ENCODE measurements at regions not wholly inside any gene's neighbourhood (a gene's known extent, or its start where the extent isn't known, plus 50 kb on each side); places are given as distances from the start of the nearest gene placed in this dataset.

- Histone ChIP-seq H3K36me3 (no peaks in the 10 kb centered on the region), H3K4me3 (no peak overlapping the region), H3K4me1 (peaks cover 9% of the 10 kb centered on the region), H3K4me2 (no peak overlapping the region), H4K20me1 (ENCODE audit: low read depth) (no peaks in the 10 kb centered on the region), H3K79me2 (ENCODE audit: low read depth) (no peaks in the 10 kb centered on the region), H3K27me3 (no peaks in the 10 kb centered on the region), H3K27ac (no peak overlapping the region), H3K9ac (no peak overlapping the region), H2AFZ (replicated peaks) (no peak overlapping the region), H3K9me3 (ENCODE audit: low read depth) (no peaks in the 10 kb centered on the region), H3F3A (ENCODE audit: low read depth) (no peaks in the 10 kb centered on the region)
- TF ChIP-seq, protein P1, sequence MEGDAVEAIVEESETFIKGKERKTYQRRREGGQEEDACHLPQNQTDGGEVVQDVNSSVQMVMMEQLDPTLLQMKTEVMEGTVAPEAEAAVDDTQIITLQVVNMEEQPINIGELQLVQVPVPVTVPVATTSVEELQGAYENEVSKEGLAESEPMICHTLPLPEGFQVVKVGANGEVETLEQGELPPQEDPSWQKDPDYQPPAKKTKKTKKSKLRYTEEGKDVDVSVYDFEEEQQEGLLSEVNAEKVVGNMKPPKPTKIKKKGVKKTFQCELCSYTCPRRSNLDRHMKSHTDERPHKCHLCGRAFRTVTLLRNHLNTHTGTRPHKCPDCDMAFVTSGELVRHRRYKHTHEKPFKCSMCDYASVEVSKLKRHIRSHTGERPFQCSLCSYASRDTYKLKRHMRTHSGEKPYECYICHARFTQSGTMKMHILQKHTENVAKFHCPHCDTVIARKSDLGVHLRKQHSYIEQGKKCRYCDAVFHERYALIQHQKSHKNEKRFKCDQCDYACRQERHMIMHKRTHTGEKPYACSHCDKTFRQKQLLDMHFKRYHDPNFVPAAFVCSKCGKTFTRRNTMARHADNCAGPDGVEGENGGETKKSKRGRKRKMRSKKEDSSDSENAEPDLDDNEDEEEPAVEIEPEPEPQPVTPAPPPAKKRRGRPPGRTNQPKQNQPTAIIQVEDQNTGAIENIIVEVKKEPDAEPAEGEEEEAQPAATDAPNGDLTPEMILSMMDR (IDR thresholded peaks at IDR 0.05) = no peak
- TF ChIP-seq EZH2 (IDR thresholded peaks at IDR 0.05) (no peak), EZH2phosphoT487 (IDR thresholded peaks at IDR 0.05) (no peak)
- no peak for DNase-seq (ENCODE audit: low spot score)
- Mint-ChIP-seq H3K9me3 (no peaks in the 10 kb centered on the region), H3K27me3 (ENCODE audit: insufficient read depth, low read depth) (no peaks in the 10 kb centered on the region), H3K4me1 (peaks cover 13% of the 10 kb centered on the region), H3K4me3 (no peak overlapping the region), H3K27ac (no peak overlapping the region), H3K36me3 (no peaks in the 10 kb centered on the region)
Observed at GRCh38 chr10:63766745-63767137, 245.5 kb downstream of the REEP3 start.

DNA sequence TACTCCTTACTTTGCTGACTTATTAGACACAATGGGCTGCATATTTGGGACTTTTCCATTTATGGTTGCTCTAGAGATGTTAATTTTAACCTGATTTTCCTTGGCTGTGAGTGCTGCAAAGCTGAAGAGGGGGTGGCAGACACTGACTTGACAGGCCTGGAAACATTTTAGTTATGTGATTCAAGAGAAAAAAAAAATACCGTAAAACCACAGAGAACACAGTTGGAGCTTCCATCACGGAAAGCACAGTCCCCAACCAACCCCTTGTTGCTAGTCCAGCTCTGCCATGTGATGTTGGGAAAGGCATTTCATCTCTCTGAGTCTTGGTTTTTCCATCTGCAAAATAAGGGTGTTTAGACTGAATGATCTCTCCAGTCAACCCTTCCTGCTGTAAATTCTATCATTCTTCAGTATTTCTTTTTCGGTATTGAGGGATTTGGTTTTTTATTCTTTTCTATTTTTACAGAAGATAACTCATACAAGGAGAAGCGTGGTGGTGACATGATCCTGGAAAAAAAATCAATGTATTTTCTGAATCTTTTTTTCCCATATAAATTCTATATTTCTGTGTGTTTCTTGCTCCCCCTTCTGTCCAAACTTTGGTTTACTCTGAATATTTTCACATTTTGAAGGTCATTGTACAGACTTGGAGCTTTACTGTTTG is 246.1 kb downstream of the REEP3 start:
- Histone ChIP-seq H2AFZ (replicated peaks) (no peak overlapping the region), H3K4me2 (no peak overlapping the region), H3K36me3 (no peaks in the 10 kb centered on the region), H3K9ac (no peak overlapping the region), H3K79me2 (ENCODE audit: low read depth) (no peaks in the 10 kb centered on the region), H3K27ac (no peak overlapping the region), H3F3A (ENCODE audit: low read depth) (no peaks in the 10 kb centered on the region), H3K4me1 (peaks cover 9% of the 10 kb centered on the region), H3K4me3 (no peak overlapping the region), H4K20me1 (ENCODE audit: low read depth) (no peaks in the 10 kb centered on the region), H3K27me3 (no peaks in the 10 kb centered on the region), H3K9me3 (ENCODE audit: low read depth) (no peaks in the 10 kb centered on the region)
- TF ChIP-seq, protein P1 (IDR thresholded peaks at IDR 0.05) = peak; percentile 51
- no peak for TF ChIP-seq EZH2phosphoT487 (IDR thresholded peaks at IDR 0.05)
- no peaks in the 10 kb centered on the region for H3K27me3 Mint-ChIP-seq (ENCODE audit: insufficient read depth, low read depth)
- no peaks in the 10 kb centered on the region for H3K9me3 Mint-ChIP-seq
- H3K36me3 Mint-ChIP-seq = no peaks in the 10 kb centered on the region
- H3K4me1 Mint-ChIP-seq = peaks cover 13% of the 10 kb centered on the region
- no peak overlapping the region for H3K27ac Mint-ChIP-seq
- H3K4me3 Mint-ChIP-seq = no peak overlapping the region
- no peak for DNase-seq (ENCODE audit: low spot score)

DNA sequence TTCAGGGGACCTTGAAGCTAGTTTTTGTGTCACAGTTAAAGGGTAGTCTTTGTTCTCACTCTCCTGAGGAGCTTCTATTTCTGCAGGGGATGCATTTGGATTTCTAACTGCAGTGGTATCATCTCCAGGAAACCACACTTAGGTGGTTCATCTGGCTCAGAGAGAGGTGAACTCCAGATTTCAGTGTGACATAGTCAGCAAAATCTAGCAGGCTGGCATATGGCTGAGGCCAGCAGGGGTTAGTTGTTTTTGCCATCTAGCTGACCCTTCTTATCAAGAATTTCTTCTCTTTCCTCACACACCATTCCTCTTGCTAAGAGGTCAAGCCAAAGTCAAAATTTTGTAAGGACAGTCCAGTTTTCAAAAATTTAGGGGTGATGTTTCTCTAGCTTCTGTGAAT is 248.2 kb downstream of the REEP3 start:
- peaks cover 9% of the 10 kb centered on the region for H3K4me1 ChIP-seq
- H3K9me3 Mint-ChIP-seq = no peaks in the 10 kb centered on the region
- H3K4me1 Mint-ChIP-seq = peaks cover 13% of the 10 kb centered on the region

GRCh38 chr10:63770523-63770922 is 249.3 kb downstream of the REEP3 start:
- Histone ChIP-seq H3K36me3 (no peaks in the 10 kb centered on the region), H2AFZ (replicated peaks) (peak overlapping the region; percentile 55), H3K9me3 (ENCODE audit: low read depth) (no peaks in the 10 kb centered on the region), H3K79me2 (ENCODE audit: low read depth) (no peaks in the 10 kb centered on the region), H3K9ac (no peak overlapping the region), H3F3A (ENCODE audit: low read depth) (no peaks in the 10 kb centered on the region), H3K4me1 (peaks cover 9% of the 10 kb centered on the region), H4K20me1 (ENCODE audit: low read depth) (no peaks in the 10 kb centered on the region), H3K27me3 (no peaks in the 10 kb centered on the region), H3K4me3 (no peak overlapping the region), H3K27ac (no peak overlapping the region), H3K4me2 (no peak overlapping the region)
- Mint-ChIP-seq H3K9me3 (no peaks in the 10 kb centered on the region), H3K27ac (no peak overlapping the region), H3K4me3 (no peak overlapping the region), H3K4me1 (peaks cover 13% of the 10 kb centered on the region), H3K36me3 (no peaks in the 10 kb centered on the region), H3K27me3 (ENCODE audit: insufficient read depth, low read depth) (peaks cover 2% of the 10 kb centered on the region)
- TF ChIP-seq EZH2 (IDR thresholded peaks at IDR 0.05) (no peak), EZH2phosphoT487 (IDR thresholded peaks at IDR 0.05) (no peak)
- TF ChIP-seq, protein P1 (IDR thresholded peaks at IDR 0.05) = no peak
- no peak for DNase-seq (ENCODE audit: low spot score)

More for the DNA sequence above, 248.2 kb downstream of the REEP3 start:
- Histone ChIP-seq H3K4me3 (no peak overlapping the region), H3K36me3 (no peaks in the 10 kb centered on the region), H3K9me3 (ENCODE audit: low read depth) (no peaks in the 10 kb centered on the region), H3K27me3 (no peaks in the 10 kb centered on the region), H2AFZ (replicated peaks) (no peak overlapping the region), H3F3A (ENCODE audit: low read depth) (no peaks in the 10 kb centered on the region), H3K4me2 (no peak overlapping the region), H3K27ac (no peak overlapping the region), H3K9ac (no peak overlapping the region), H3K79me2 (ENCODE audit: low read depth) (no peaks in the 10 kb centered on the region), H4K20me1 (ENCODE audit: low read depth) (no peaks in the 10 kb centered on the region)
- no peak overlapping the region for H3K4me3 Mint-ChIP-seq
- no peak for DNase-seq (ENCODE audit: low spot score)
- no peaks in the 10 kb centered on the region for H3K36me3 Mint-ChIP-seq
- no peak overlapping the region for H3K27ac Mint-ChIP-seq
- H3K27me3 Mint-ChIP-seq (ENCODE audit: insufficient read depth, low read depth) = peaks cover 2% of the 10 kb centered on the region
- no peak for TF ChIP-seq EZH2phosphoT487 (IDR thresholded peaks at IDR 0.05)

Data from neural progenitor cell (in vitro differentiated cells).